IPS-20b (cell line): ENCODE measurements at regions not wholly inside any gene's neighbourhood (a gene's known extent, or its start where the extent isn't known, plus 50 kb on each side); places are given as distances from the start of the nearest gene placed in this dataset.

Experiments
- H3K27ac ChIP-seq: one replicate; pipeline ENCODE4 v1.5.1; 2013; ENCODE audit warnings: low read length
- H3K27me3 ChIP-seq: 2 replicates; pipeline ENCODE4 v1.6.1; 2013; ENCODE audit warnings: mild to moderate bottlenecking, low read length, inconsistent platforms; ENCODE audit not compliant: insufficient read depth
- H3K36me3 ChIP-seq: 2 replicates; pipeline ENCODE4 v1.6.1; 2013; ENCODE audit warnings: low read depth, mild to moderate bottlenecking, inconsistent platforms, low read length, moderate library complexity; ENCODE audit not compliant: insufficient read depth
- H3K4me1 ChIP-seq: 2 replicates; pipeline ENCODE4 v1.6.1; 2013; ENCODE audit warnings: mild to moderate bottlenecking, control low read depth, inconsistent platforms, low read length, moderate library complexity; ENCODE audit not compliant: insufficient read depth
- H3K4me3 ChIP-seq: 2 replicates; pipeline ENCODE4 v1.5.1; 2013; ENCODE audit warnings: mild to moderate bottlenecking, low read length, inconsistent platforms
- H3K9ac ChIP-seq: 2 replicates; pipeline ENCODE4 v1.6.1; 2013; ENCODE audit warnings: low read depth, mild to moderate bottlenecking, inconsistent platforms, low read length, moderate library complexity
- H3K9me3 ChIP-seq: 2 replicates; pipeline ENCODE4 v1.6.1; 2013; ENCODE audit warnings: mild to moderate bottlenecking, low read depth, low read length, inconsistent platforms; ENCODE audit not compliant: insufficient read depth

DNA sequence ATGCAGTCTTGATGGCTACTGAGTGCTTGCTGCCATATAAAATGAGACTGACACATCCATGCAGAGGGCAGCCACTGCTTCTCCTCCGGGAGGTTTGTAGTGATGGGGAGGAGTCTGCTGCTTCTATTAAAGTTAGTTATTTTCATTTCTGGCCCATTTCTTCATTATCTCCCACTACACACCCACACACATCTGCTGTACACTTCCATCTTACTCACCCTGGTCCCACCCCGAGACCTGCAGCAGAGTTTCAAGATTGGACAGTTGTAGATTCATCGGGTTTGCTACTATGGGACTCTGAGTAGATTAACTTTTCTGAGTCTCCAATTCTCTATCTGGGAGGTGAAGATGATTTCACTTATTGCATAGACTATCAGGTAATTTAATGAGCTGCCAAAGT is 176.2 kb upstream of the SNX19 start:
- H3K9me3 ChIP-seq, result no peaks in the 10 kb centered on the region
- no peak overlapping the region for H3K27ac ChIP-seq
- H3K4me1 ChIP-seq, result no peaks in the 10 kb centered on the region
- H3K36me3 ChIP-seq, result no peaks in the 10 kb centered on the region
- no peaks in the 10 kb centered on the region for H3K27me3 ChIP-seq
- H3K4me3 ChIP-seq, result no peak overlapping the region
- no peak overlapping the region for H3K9ac ChIP-seq

DNA sequence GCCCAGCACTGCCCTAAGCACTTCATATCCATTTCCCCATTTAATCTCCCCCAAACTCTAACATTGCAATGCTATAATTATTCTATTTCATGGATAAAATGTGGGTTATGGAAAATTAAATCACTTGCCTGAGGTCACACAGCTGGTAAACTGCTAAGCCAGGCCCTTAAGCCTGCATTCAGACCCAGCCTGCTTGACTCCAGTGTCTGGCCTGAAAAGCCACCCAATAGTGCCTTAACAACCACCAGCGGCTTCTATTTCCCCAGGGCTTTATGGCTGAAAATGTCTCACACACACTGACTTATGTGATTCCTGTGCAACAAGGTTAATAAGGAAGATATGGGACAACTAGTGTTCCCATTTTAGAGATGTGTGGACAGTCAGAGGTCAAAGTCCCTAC is 178.5 kb upstream of the SNX19 start:
- no peak overlapping the region for H3K4me3 ChIP-seq
- no peak overlapping the region for H3K9ac ChIP-seq
- no peaks in the 10 kb centered on the region for H3K36me3 ChIP-seq
- H3K27me3 ChIP-seq, result no peaks in the 10 kb centered on the region
- H3K27ac ChIP-seq, result no peak overlapping the region
- no peaks in the 10 kb centered on the region for H3K4me1 ChIP-seq
- no peaks in the 10 kb centered on the region for H3K9me3 ChIP-seq

DNA sequence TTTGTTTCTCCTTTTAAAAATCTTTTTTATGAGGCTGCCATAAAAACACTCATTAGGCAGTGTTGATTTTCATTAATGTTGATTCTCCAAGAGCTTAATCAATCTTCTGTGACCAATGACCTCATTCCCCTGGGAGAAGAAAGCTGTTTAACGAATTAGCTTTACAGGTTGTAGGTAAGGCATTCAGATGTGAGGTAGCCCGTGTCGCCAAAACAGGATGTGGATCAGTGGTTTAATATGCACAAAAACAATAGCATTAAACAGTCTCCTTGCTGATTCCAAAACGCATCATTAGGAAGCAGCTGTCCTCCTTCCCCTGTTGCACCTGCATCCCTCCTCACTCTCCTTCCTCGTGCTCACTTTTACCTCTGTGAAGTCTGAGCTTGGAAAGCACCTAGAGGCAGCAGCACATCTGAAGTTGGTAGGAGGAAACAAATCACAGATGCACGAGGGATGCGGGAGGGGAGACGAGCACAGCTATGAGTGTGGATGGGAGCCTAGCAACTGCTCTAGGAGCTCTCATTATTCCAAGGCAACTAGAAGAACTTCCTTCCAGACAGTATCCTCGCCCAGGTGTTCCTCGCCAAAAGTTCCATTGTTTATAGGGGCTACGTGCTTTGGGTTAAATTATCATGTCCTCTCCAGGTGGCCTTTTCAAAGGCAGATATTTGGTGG is 179.4 kb upstream of the SNX19 start:
- H3K9me3 ChIP-seq, result no peaks in the 10 kb centered on the region
- no peak overlapping the region for H3K9ac ChIP-seq
- H3K27me3 ChIP-seq, result no peaks in the 10 kb centered on the region; the same call in 1 of the 2 replicates
- no peaks in the 10 kb centered on the region for H3K4me1 ChIP-seq
- H3K27ac ChIP-seq, result no peak overlapping the region
- H3K4me3 ChIP-seq, result no peak overlapping the region
- no peaks in the 10 kb centered on the region for H3K36me3 ChIP-seq

- H3K27ac ChIP-seq, result no peak overlapping the region
- no peaks in the 10 kb centered on the region for H3K4me1 ChIP-seq
- H3K36me3 ChIP-seq, result no peaks in the 10 kb centered on the region
- H3K9ac ChIP-seq, result no peak overlapping the region
- H3K27me3 ChIP-seq, result no peaks in the 10 kb centered on the region; the same call in 1 of the 2 replicates
- no peaks in the 10 kb centered on the region for H3K9me3 ChIP-seq
- H3K4me3 ChIP-seq, result no peak overlapping the region
Observed at GRCh38 chr11:131099013-131099412, 182.7 kb upstream of the SNX19 start.

- Histone ChIP-seq H3K9ac (no peak overlapping the region), H3K4me1 (no peaks in the 10 kb centered on the region), H3K27me3 (no peaks in the 10 kb centered on the region; the same call in 1 of the 2 replicates), H3K9me3 (peaks cover 2% of the 10 kb centered on the region; the same call in 1 of the 2 replicates), H3K4me3 (no peak overlapping the region), H3K27ac (no peak overlapping the region), H3K36me3 (no peaks in the 10 kb centered on the region)
Observed at GRCh38 chr11:131099746-131100145, 183.5 kb upstream of the SNX19 start.

GRCh38 chr11:131108760-131109159 is 192.5 kb upstream of the SNX19 start:
- Histone ChIP-seq H3K9me3 (peaks cover 15% of the 10 kb centered on the region), H3K9ac (no peak overlapping the region), H3K4me3 (no peak overlapping the region), H3K36me3 (no peaks in the 10 kb centered on the region), H3K27me3 (no peaks in the 10 kb centered on the region), H3K4me1 (no peaks in the 10 kb centered on the region; the same call in 1 of the 2 replicates), H3K27ac (no peak overlapping the region)

- no peak overlapping the region for H3K9ac ChIP-seq
- no peaks in the 10 kb centered on the region for H3K36me3 ChIP-seq
- H3K4me3 ChIP-seq, result no peak overlapping the region
- H3K27me3 ChIP-seq, result no peaks in the 10 kb centered on the region
- H3K9me3 ChIP-seq, result peaks cover 15% of the 10 kb centered on the region
- H3K4me1 ChIP-seq, result no peaks in the 10 kb centered on the region; the same call in 1 of the 2 replicates
- no peak overlapping the region for H3K27ac ChIP-seq
Observed at GRCh38 chr11:131109257-131109656, 193.0 kb upstream of the SNX19 start.

GRCh38 chr11:131109790-131110189 is 193.5 kb upstream of the SNX19 start:
- Histone ChIP-seq H3K9ac (no peak overlapping the region), H3K4me1 (no peaks in the 10 kb centered on the region; the same call in 1 of the 2 replicates), H3K36me3 (no peaks in the 10 kb centered on the region), H3K27ac (no peak overlapping the region), H3K27me3 (no peaks in the 10 kb centered on the region), H3K4me3 (no peak overlapping the region), H3K9me3 (peaks cover 13% of the 10 kb centered on the region)

- Histone ChIP-seq H3K36me3 (no peaks in the 10 kb centered on the region), H3K9me3 (peaks cover 10% of the 10 kb centered on the region), H3K9ac (no peak overlapping the region), H3K4me3 (no peak overlapping the region), H3K27me3 (no peaks in the 10 kb centered on the region), H3K27ac (no peak overlapping the region), H3K4me1 (no peaks in the 10 kb centered on the region; the same call in 1 of the 2 replicates)
Observed at GRCh38 chr11:131111775-131112174, 195.5 kb upstream of the SNX19 start.

GRCh38 chr11:131118247-131118646 is 202.0 kb upstream of the SNX19 start:
- H3K9me3 ChIP-seq, result no peaks in the 10 kb centered on the region
- H3K9ac ChIP-seq, result no peak overlapping the region
- no peak overlapping the region for H3K27ac ChIP-seq
- H3K4me3 ChIP-seq, result no peak overlapping the region
- no peaks in the 10 kb centered on the region for H3K36me3 ChIP-seq
- H3K27me3 ChIP-seq, result no peaks in the 10 kb centered on the region
- peaks cover 3% of the 10 kb centered on the region; the same call in 1 of the 2 replicates for H3K4me1 ChIP-seq

DNA sequence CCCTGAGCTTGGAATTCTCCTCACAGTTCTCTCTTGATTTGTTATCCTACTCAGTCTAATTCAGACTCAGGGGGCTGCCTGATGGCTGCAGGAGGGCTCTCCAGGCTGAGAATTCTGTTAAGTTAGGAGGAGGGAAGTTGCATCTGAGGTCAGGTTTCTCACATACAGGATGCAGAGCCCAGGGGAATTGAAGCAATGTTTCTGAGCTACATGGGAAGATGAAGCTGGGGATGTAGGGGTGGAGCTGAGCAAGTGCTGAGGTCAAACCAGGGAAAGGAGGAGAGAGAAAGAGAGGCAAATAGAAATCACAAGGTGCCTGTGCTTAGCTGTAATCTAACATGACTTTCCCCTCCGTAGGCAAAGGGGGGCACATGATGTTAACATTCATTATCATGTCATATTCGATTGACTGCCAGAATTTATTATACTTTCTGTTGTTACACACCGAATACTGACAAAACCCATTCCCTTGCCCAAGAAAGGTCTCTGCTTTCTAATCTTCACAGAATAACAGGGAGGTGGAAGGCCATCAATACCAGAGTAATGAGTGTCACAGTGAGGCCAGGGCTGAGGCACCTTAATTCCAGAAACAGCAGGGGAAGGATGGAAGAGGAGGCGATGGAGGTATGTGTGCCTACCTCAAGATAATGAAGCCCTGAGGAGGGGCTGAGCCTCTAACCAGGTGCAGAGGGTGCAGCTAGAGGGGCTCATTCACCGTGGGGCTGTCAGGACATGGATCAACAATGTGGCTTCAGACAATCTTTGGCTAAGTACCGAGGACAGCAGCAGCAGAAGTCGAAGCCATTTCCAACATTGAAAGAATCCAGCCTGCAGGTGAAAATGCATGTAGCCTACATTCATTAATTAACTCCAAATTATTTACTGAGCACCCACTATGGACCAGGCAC is 205.4 kb upstream of the SNX19 start:
- H3K9ac ChIP-seq, result no peak overlapping the region
- no peaks in the 10 kb centered on the region for H3K9me3 ChIP-seq
- no peak overlapping the region for H3K4me3 ChIP-seq
- H3K36me3 ChIP-seq, result no peaks in the 10 kb centered on the region
- peaks cover 3% of the 10 kb centered on the region; the same call in 1 of the 2 replicates for H3K4me1 ChIP-seq
- no peaks in the 10 kb centered on the region for H3K27me3 ChIP-seq
- no peak overlapping the region for H3K27ac ChIP-seq

GRCh38 chr11:131122448-131122847 is 206.2 kb upstream of the SNX19 start:
- H3K27me3 ChIP-seq, result no peaks in the 10 kb centered on the region
- H3K4me3 ChIP-seq, result no peak overlapping the region
- no peak overlapping the region for H3K27ac ChIP-seq
- H3K9me3 ChIP-seq, result no peaks in the 10 kb centered on the region
- peaks cover 3% of the 10 kb centered on the region; the same call in 1 of the 2 replicates for H3K4me1 ChIP-seq
- H3K9ac ChIP-seq, result no peak overlapping the region
- H3K36me3 ChIP-seq, result no peaks in the 10 kb centered on the region
